ENCODE measurements at regions not wholly inside any gene's neighbourhood (a gene's known extent, or its start where the extent isn't known, plus 50 kb on each side); places are given as distances from the start of the nearest gene placed in this dataset.

DNA sequence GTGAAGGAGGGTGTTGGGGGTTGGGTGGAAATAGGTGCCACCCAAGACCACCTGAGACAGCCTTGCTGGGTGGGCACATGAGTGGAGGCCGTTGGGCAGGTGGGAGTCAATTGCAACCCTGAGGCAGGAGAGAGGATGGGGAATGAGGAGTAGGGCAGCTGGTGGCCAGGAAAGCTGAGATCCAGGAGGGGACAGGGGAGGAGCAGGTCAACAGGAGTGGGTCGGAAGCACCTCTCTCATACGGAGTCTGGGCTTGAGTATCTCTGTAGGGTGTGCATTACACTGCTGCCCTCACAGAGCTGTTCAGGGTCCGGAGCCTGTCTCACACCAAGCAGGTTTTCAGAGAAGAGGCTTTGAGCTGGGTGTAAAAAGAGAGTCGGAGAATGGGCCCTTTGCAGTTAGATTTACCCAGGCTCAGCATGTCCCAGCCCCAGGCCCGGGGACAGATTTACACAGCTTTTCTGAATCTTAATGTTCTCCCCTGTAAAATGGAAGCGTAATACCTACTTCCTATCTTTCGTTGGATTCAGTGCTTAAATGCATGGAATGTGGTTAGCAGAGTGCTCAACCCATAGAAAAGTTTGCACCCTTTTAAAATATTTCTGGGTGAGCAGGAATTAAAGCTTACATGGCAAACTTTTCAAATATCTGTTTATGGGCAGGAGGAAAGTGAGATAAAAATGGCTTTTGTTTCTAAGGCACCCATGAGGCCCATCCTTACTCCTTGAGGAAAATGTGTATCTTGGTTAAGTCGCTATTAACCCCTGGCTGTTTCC is 144.0 kb upstream of the MYCN start:
- no peak overlapping the region for H3K4me3 ChIP-seq (ENCODE audit: control insufficient read depth, low read depth, low read length)
- no peak for DNase-seq (ENCODE audit: low read depth)
- TF ChIP-seq, protein P1, sequence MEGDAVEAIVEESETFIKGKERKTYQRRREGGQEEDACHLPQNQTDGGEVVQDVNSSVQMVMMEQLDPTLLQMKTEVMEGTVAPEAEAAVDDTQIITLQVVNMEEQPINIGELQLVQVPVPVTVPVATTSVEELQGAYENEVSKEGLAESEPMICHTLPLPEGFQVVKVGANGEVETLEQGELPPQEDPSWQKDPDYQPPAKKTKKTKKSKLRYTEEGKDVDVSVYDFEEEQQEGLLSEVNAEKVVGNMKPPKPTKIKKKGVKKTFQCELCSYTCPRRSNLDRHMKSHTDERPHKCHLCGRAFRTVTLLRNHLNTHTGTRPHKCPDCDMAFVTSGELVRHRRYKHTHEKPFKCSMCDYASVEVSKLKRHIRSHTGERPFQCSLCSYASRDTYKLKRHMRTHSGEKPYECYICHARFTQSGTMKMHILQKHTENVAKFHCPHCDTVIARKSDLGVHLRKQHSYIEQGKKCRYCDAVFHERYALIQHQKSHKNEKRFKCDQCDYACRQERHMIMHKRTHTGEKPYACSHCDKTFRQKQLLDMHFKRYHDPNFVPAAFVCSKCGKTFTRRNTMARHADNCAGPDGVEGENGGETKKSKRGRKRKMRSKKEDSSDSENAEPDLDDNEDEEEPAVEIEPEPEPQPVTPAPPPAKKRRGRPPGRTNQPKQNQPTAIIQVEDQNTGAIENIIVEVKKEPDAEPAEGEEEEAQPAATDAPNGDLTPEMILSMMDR (IDR thresholded peaks at IDR 0.05; ENCODE audit: control insufficient read depth, insufficient read depth, low read depth, low read length, missing control alignments): no peak

DNA sequence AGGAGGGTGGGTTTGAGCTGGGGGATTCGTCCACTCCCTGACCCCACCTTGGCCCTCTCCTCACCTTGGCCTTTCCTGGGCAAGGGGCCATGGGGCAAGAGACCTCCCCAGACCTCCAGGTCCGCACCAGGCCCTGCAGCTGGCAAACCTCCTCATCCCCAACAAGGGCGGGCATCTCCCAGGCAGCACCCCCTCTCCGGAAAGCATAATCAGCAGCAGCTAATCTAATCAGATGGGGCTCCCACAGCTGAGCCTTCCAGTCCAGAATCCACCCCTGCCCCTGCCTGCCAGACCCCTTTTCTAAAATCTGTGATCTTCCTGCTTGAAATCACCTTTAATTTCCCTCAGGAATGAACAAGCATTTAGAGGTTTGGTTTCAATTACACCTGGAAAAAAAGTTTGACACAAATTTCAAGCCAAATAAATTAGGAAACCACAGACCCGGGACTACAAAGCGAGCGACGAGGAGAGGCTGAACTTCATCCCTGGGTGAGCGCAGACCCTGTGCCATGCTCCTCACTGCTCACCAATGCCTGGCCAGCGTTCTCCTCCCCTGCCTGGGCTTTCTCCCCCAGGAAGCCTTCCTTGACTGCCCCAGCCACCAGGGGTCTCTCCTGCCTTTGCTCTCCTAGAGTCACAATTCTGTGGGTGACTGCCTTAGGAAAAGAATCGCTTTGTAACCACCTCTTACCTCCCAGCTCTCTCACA is 143.0 kb upstream of the MYCN start:
- no peak overlapping the region for H3K4me3 ChIP-seq (ENCODE audit: control insufficient read depth, low read depth, low read length)
- TF ChIP-seq, protein P1 (IDR thresholded peaks at IDR 0.05; ENCODE audit: control insufficient read depth, insufficient read depth, low read depth, low read length, missing control alignments): no peak
- no peak for DNase-seq (ENCODE audit: low read depth)

GRCh38 chr2:15797939-15798281 is 142.4 kb upstream of the MYCN start:
- TF ChIP-seq, protein P1 (IDR thresholded peaks at IDR 0.05; ENCODE audit: control insufficient read depth, insufficient read depth, low read depth, low read length, missing control alignments): no peak
- no peak overlapping the region for H3K4me3 ChIP-seq (ENCODE audit: control insufficient read depth, low read depth, low read length)
- no peak for DNase-seq (ENCODE audit: low read depth)

DNA sequence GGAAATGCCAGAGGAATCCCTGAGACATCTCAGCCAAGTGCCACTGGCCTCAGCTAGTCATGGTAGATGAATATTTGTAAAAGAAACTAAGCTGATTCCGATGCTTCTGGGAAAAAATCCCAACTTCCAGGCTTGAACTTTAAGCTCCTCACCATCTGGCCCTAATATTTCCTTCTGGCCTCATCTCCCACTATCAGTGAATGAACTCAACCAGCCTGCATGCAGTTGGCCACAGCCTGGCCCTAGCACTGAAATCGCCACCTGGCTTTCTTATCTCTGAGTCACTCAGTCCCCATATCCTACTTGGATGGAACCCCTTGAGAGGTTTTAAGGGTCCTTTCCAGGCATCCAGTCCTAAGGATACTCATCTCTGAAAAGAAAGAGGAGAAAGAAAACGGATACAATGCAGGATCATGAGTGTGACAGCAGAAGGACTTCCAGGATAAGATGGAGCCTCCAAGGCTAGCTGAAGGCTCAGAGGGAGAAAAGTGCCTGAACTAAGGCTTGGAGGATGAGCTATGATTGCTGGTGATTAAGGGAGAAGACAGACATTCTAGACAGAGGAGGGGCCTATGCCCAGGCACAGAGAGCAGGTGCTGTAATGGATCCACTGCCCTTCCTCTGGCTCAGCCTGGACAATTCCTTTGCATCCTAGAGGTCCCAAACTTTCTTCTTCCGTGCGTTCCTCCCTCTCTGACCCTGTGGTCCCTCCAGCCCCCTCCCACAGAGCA is 141.5 kb upstream of the MYCN start:
- DNase-seq (ENCODE audit: low read depth): no peak
- H3K4me3 ChIP-seq (ENCODE audit: control insufficient read depth, low read depth, low read length): no peak overlapping the region
- TF ChIP-seq, protein P1 (IDR thresholded peaks at IDR 0.05; ENCODE audit: control insufficient read depth, insufficient read depth, low read depth, low read length, missing control alignments): no peak

DNA sequence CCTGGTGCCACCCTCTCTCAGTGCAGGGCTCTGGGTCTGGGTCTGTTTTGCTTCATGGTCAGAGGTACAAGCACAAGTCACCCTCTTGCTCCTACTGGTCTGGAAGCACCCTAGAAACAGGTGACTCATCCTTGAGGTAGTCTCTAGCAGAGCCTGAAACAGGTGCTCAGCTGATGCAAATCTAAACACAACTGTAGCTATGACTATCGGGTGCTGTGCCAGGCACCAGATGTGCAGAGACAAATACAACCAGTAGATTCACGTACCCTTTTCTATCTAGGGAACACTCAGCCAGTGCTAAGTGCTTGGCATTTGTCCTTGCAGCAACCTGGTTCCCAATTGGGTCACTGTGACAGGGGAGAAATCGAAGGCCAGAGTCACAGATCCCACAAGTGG is 140.9 kb upstream of the MYCN start:
- no peak for DNase-seq (ENCODE audit: low read depth)
- TF ChIP-seq, protein P1 (IDR thresholded peaks at IDR 0.05; ENCODE audit: control insufficient read depth, insufficient read depth, low read depth, low read length, missing control alignments): no peak
- no peak overlapping the region for H3K4me3 ChIP-seq (ENCODE audit: control insufficient read depth, low read depth, low read length)

GRCh38 chr2:15800495-15801329 is 139.6 kb upstream of the MYCN start:
- no peak overlapping the region for H3K4me3 ChIP-seq (ENCODE audit: control insufficient read depth, low read depth, low read length)
- no peak for DNase-seq (ENCODE audit: low read depth)
- TF ChIP-seq, protein P1 (IDR thresholded peaks at IDR 0.05; ENCODE audit: control insufficient read depth, insufficient read depth, low read depth, low read length, missing control alignments): no peak

Data from AG09309 (cell line).